Prostate gland (tissue), 2 donors: ENCODE measurements at regions not wholly inside any gene's neighbourhood (a gene's known extent, or its start where the extent isn't known, plus 50 kb on each side); places are given as distances from the start of the nearest gene placed in this dataset.

Experiments used
- DNase-seq: peaks from one replicate; pipeline ENCODE4 v3.0.0-alpha.2; 2019; ENCODE audit warnings: low spot score
- H3K27ac ChIP-seq, 2 donors: fragments of 200-600 bp; sonication (generic); 2 replicates each; pipeline ENCODE4 v1.5.1; 2017 to 2019
- H3K27me3 ChIP-seq: fragments of 200-600 bp; sonication (generic); replicated peaks from 2 replicates; pipeline ENCODE4 v1.5.1; 2019; ENCODE audit not compliant: insufficient read depth
- H3K36me3 ChIP-seq, 2 donors: fragments of 200-600 bp; sonication (generic); 1 replicate in 1 of 2; 2 replicates in 1 of 2; pipeline versions ENCODE4 v1.5.1 to v1.8.1; 2017 to 2019
- H3K4me1 ChIP-seq: fragments of 200-600 bp; sonication (generic); replicated peaks from 2 replicates; pipeline ENCODE4 v1.5.1; 2019
- H3K4me3 ChIP-seq, 2 donors: fragments of 200-600 bp; sonication (generic); 2 replicates each; pipeline ENCODE4 v1.5.1; 2017 to 2019
- H3K9me3 ChIP-seq: fragments of 200-600 bp; sonication (generic); 2 replicates; pipeline ENCODE4 v1.5.1; 2017
- CTCF ChIP-seq, 4 experiments: fragments of 200-600 bp in 2 of 4; fragments of 450-650 bp in 2 of 4; sonication (generic) in 2 of 4; IDR thresholded peaks; 1 replicate in 3 of 4; 2 replicates in 1 of 4; pipeline ENCODE4 v1.5.1; 2016 to 2019; ENCODE audit warnings: antibody characterized with exemption in 4 of 4, mild to moderate bottlenecking in 2 of 4, moderate library complexity in 2 of 4
- POLR2A ChIP-seq: fragments of 450-650 bp; IDR thresholded peaks from one replicate; pipeline ENCODE4 v1.6.1; 2016; ENCODE audit warnings: antibody characterized with exemption, mild to moderate bottlenecking
- POLR2AphosphoS5 ChIP-seq: sonication (generic); formaldehyde crosslinking; IDR thresholded peaks from one replicate; pipeline ENCODE4 v1.6.1; 2017; ENCODE audit warnings: antibody characterized with exemption
- WGBS: methylation state at CpG from one replicate; pipeline ENCODE4 v1.1.5; 2018; 5-methylcytosine and 5-hydroxymethylcytosine counted together
- intact Hi-C: fragments of 100-400 bp; cut with DNase I; formaldehyde crosslinking; loops from one replicate; pipeline ENCODE4 v1.14.2; 2022

GRCh38 chr2:62425684-62426083 is 80.3 kb downstream of the TMEM17 start:
- Histone ChIP-seq H3K4me1 (no peaks in the 10 kb centered on the region), H3K27ac (no peak overlapping the region), H3K27me3 (no peaks in the 10 kb centered on the region), H3K9me3 (no peaks in the 10 kb centered on the region), H3K36me3 (no peaks in the 10 kb centered on the region), H3K4me3 (no peak overlapping the region)
- WGBS = 89% methylated on average over 5 of the region's 5 CpGs
- intact Hi-C loops = no loop called here
- DNase-seq = no peak
- no peak for TF ChIP-seq POLR2AphosphoS5

- Histone ChIP-seq H3K27ac (peak overlapping the region in 1 of 2 donors; percentile 26), H3K27me3 (no peaks in the 10 kb centered on the region), H3K4me1 (no peaks in the 10 kb centered on the region), H3K4me3 (no peak overlapping the region), H3K36me3 (no peaks in the 10 kb centered on the region), H3K9me3 (no peaks in the 10 kb centered on the region)
- TF ChIP-seq POLR2AphosphoS5 (peak; percentile 36), POLR2A (no peak)
- 41% methylated on average over 6 of the region's 6 CpGs for WGBS
- no peak for DNase-seq
- intact Hi-C loops = no loop called here
Observed at GRCh38 chr2:62424899-62425298, 81.1 kb downstream of the TMEM17 start.

GRCh38 chr2:62423883-62424458 is 82.0 kb downstream of the TMEM17 start:
- intact Hi-C loops = no loop called here
- Histone ChIP-seq H3K9me3 (no peaks in the 10 kb centered on the region), H3K4me3 (no peak overlapping the region), H3K36me3 (no peaks in the 10 kb centered on the region), H3K27ac (peak overlapping the region in 1 of 2 donors; percentile 33), H3K27me3 (no peaks in the 10 kb centered on the region), H3K4me1 (no peaks in the 10 kb centered on the region)
- 56% methylated on average over 3 of the region's 3 CpGs for WGBS
- TF ChIP-seq CTCF (IDR thresholded peaks at IDR 0.05) = no peak
- TF ChIP-seq POLR2A = no peak
- TF ChIP-seq POLR2AphosphoS5 = peak; percentile 19
- DNase-seq = no peak

- H3K27ac ChIP-seq = peak overlapping the region in 1 of 2 donors; percentile 33
- no peak overlapping the region for H3K4me3 ChIP-seq
- DNase-seq = no peak
- no peaks in the 10 kb centered on the region for H3K9me3 ChIP-seq
- no peaks in the 10 kb centered on the region for H3K4me1 ChIP-seq
- intact Hi-C loops = no loop called here
- H3K27me3 ChIP-seq = no peaks in the 10 kb centered on the region
- TF ChIP-seq POLR2A (no peak), CTCF (IDR thresholded peaks at IDR 0.05) (no peak), POLR2AphosphoS5 (no peak)
- WGBS = 43% methylated on average over 6 of the region's 6 CpGs
- no peaks in the 10 kb centered on the region for H3K36me3 ChIP-seq
Observed at GRCh38 chr2:62423235-62423634, 82.8 kb downstream of the TMEM17 start.

- Histone ChIP-seq H3K36me3 (no peaks in the 10 kb centered on the region), H3K4me1 (peaks cover 6% of the 10 kb centered on the region), H3K9me3 (no peaks in the 10 kb centered on the region), H3K4me3 (no peak overlapping the region), H3K27ac (no peak overlapping the region), H3K27me3 (no peaks in the 10 kb centered on the region)
- WGBS = 74% methylated on average over 2 of the region's 2 CpGs
- TF ChIP-seq CTCF (IDR thresholded peaks at IDR 0.05) (no peak), POLR2A (no peak), POLR2AphosphoS5 (no peak)
- intact Hi-C loops = no loop called here
- DNase-seq = no peak
Observed at GRCh38 chr2:62415518-62415917, 90.5 kb downstream of the TMEM17 start.

- 88% methylated on average over 4 of the region's 4 CpGs for WGBS
- no peak for DNase-seq
- no peaks in the 10 kb centered on the region for H3K27me3 ChIP-seq
- no peak overlapping the region for H3K27ac ChIP-seq
- H3K9me3 ChIP-seq = no peaks in the 10 kb centered on the region
- TF ChIP-seq POLR2AphosphoS5 = no peak
- TF ChIP-seq POLR2A = no peak
- TF ChIP-seq CTCF (IDR thresholded peaks at IDR 0.05) = no peak
- H3K36me3 ChIP-seq = no peaks in the 10 kb centered on the region
- intact Hi-C loops = no loop called here
- no peak overlapping the region for H3K4me3 ChIP-seq
- H3K4me1 ChIP-seq = peaks cover 6% of the 10 kb centered on the region
Observed at GRCh38 chr2:62415019-62415431, 91.0 kb downstream of the TMEM17 start.
